ENCODE measurements at regions not wholly inside any gene's neighbourhood (a gene's known extent, or its start where the extent isn't known, plus 50 kb on each side); places are given as distances from the start of the nearest gene placed in this dataset.

- TF ChIP-seq CTCF (IDR thresholded peaks at IDR 0.05): no peak
Observed at GRCh38 chr1:48058135-48059025, 61.2 kb upstream of the TRABD2B start.

- no peak for TF ChIP-seq CTCF (IDR thresholded peaks at IDR 0.05)
Observed at GRCh38 chr1:48057249-48057648, 60.1 kb upstream of the TRABD2B start.

DNA sequence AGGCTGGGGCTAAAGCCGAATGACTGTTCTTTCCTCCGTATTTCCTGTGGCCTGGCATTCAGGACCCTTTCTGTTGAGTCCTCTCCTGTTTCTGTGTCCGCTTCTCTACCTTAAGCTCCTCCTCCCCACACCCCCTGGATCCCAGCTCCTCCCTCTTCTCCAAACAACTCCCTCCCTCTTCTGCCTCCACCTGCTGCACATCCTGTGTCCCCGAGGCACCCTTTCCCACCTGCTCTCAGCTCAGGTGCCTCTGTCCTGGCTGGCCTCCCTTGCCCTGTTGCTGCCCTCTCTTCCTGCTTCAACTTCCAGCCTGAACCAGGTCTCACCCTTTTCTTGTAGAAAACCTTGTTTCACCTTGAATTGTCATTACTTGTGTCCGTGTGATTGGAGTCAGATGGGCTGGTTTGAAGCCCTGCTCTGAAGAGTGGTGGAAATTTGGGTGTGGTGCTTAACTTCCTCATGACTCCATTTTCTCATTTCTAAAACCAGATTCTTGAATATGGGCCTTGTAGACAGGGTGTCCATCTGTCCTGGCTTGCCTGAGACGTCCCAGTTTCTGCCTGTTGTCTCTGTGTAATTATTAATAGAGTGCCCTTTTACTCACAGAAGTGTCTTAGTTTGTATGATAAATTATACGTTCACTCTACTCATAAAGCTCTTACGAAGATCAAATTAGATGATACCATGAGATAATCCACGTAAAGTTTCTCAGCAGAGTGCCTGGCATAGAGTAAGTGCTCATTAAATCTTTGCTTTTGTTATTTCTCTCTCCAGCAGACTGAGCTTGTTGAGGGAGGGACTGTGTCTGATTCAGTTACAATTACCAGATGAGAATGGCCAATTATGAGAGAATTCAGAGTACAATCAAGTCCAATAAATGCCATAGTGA is 58.9 kb upstream of the TRABD2B start:
- TF ChIP-seq CTCF (IDR thresholded peaks at IDR 0.05): no peak

DNA sequence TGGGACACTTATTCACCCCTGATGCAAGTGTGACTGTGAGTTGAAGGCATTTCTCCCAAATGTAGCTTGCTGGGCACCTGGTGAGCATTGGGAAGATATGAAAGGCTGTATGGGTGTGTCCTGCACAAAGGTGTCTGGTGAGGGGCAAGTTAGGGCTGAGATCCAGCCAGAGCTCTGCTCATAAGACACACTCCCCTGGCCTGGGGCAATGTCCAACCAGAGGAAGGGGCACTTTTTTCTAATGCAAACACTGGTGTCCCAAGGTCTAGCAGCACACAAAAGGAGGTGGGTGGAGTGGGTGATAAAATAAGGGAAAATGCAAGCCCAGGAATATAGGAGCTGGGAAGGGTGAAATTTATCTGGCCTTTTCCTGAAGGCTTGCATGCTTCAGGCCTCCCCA is 57.0 kb upstream of the TRABD2B start:
- TF ChIP-seq CTCF (IDR thresholded peaks at IDR 0.05): no peak

GRCh38 chr1:48052923-48053291 is 55.7 kb upstream of the TRABD2B start:
- TF ChIP-seq CTCF (IDR thresholded peaks at IDR 0.05): no peak

GRCh38 chr1:48051466-48052126 is 54.4 kb upstream of the TRABD2B start:
- TF ChIP-seq CTCF (IDR thresholded peaks at IDR 0.05): no peak

GRCh38 chr1:48049823-48050535 is 52.8 kb upstream of the TRABD2B start:
- TF ChIP-seq CTCF (IDR thresholded peaks at IDR 0.05): no peak
